Left ventricle myocardium inferior (tissue), 1 donor: ENCODE measurements at regions not wholly inside any gene's neighbourhood (a gene's known extent, or its start where the extent isn't known, plus 50 kb on each side); places are given as distances from the start of the nearest gene placed in this dataset.
"Not testable (repeated sequence)": the region's sequence is repeated elsewhere in the genome, so short reads cannot be mapped to it uniquely, and the experiment has no call there.

Experiments used
- DNase-seq: peaks from one replicate; pipeline ENCODE4 v3.0.0-alpha.2; 2020
- H3K27ac ChIP-seq: fragments of 200-600 bp; replicated peaks from 2 replicates; pipeline ENCODE4 v1.8.0; 2021
- H3K27me3 ChIP-seq: fragments of 200-600 bp; 2 replicates; pipeline ENCODE4 v1.8.0; 2021; ENCODE audit warnings: low read depth
- H3K36me3 ChIP-seq: fragments of 200-600 bp; 2 replicates; pipeline ENCODE4 v1.8.0; 2021
- H3K4me1 ChIP-seq: fragments of 200-600 bp; 2 replicates; pipeline ENCODE4 v1.8.0; 2021
- H3K4me3 ChIP-seq: fragments of 200-600 bp; 2 replicates; pipeline ENCODE4 v1.8.0; 2021; ENCODE audit warnings: mild to moderate bottlenecking, moderate library complexity
- H3K9me3 ChIP-seq: fragments of 200-600 bp; replicated peaks from 2 replicates; pipeline ENCODE4 v1.8.0; 2021
- CTCF ChIP-seq: fragments of 200-600 bp; IDR thresholded peaks from 2 replicates; pipeline ENCODE4 v1.8.0; 2021; ENCODE audit warnings: antibody characterized with exemption, mild to moderate bottlenecking, borderline replicate concordance
- intact Hi-C: fragments of 100-400 bp; cut with micrococcal nuclease; formaldehyde crosslinking; loops from one replicate; pipeline ENCODE4 v1.11.0; 2022
- donor health status: DM: no; HTN: yes; CAD: no; lungs with severe emphysema.

- Histone ChIP-seq H3K27ac (no peak overlapping the region), H3K36me3 (no peaks in the 10 kb centered on the region), H3K9me3 (no peaks in the 10 kb centered on the region), H3K4me3 (no peak overlapping the region), H3K27me3 (no peaks in the 10 kb centered on the region), H3K4me1 (no peaks in the 10 kb centered on the region)
- TF ChIP-seq CTCF = no peak
- intact Hi-C loops = no loop called here
- DNase-seq = no peak
Measured at GRCh38 chr2:200107514-200108217, 152.3 kb downstream of the MAIP1 start.

GRCh38 chr2:200109421-200109820, 154.0 kb downstream of the MAIP1 start:
- H3K27me3 ChIP-seq = peaks cover 4% of the 10 kb centered on the region
- no peaks in the 10 kb centered on the region for H3K36me3 ChIP-seq
- no peak overlapping the region for H3K4me3 ChIP-seq
- TF ChIP-seq CTCF = no peak
- no peak for DNase-seq
- no peaks in the 10 kb centered on the region for H3K4me1 ChIP-seq
- no peaks in the 10 kb centered on the region for H3K9me3 ChIP-seq
- no peak overlapping the region for H3K27ac ChIP-seq
- intact Hi-C loops = no loop called here

GRCh38 chr2:200110381-200110780, 155.0 kb downstream of the MAIP1 start:
- Histone ChIP-seq H3K36me3 (no peaks in the 10 kb centered on the region), H3K4me3 (no peak overlapping the region), H3K27me3 (peaks cover 4% of the 10 kb centered on the region), H3K27ac (no peak overlapping the region), H3K9me3 (no peaks in the 10 kb centered on the region), H3K4me1 (no peaks in the 10 kb centered on the region)
- TF ChIP-seq CTCF = no peak
- intact Hi-C loops = no loop called here
- no peak for DNase-seq

GRCh38 chr2:200113016-200113799, 157.8 kb downstream of the MAIP1 start:
- DNase-seq, H3K27me3 ChIP-seq, intact Hi-C loops, H3K9me3 ChIP-seq, H3K4me3 ChIP-seq, H3K27ac ChIP-seq, H3K36me3 ChIP-seq, H3K4me1 ChIP-seq: not testable (repeated sequence)

GRCh38 chr2:200119236-200119635, 163.9 kb downstream of the MAIP1 start:
- Histone ChIP-seq H3K36me3 (no peaks in the 10 kb centered on the region), H3K9me3 (peaks cover 3% of the 10 kb centered on the region), H3K27ac (no peak overlapping the region), H3K27me3 (peaks cover 3% of the 10 kb centered on the region), H3K4me3 (no peak overlapping the region), H3K4me1 (no peaks in the 10 kb centered on the region)
- DNase-seq = no peak
- no peak for TF ChIP-seq CTCF
- intact Hi-C loops = no loop called here

GRCh38 chr2:200121931-200122330, 166.5 kb downstream of the MAIP1 start:
- H3K4me1 ChIP-seq = no peaks in the 10 kb centered on the region
- intact Hi-C loops = no loop called here
- no peak for TF ChIP-seq CTCF
- H3K27ac ChIP-seq = no peak overlapping the region
- H3K9me3 ChIP-seq = peaks cover 3% of the 10 kb centered on the region
- H3K27me3 ChIP-seq = peaks cover 3% of the 10 kb centered on the region
- no peak for DNase-seq
- H3K4me3 ChIP-seq = no peak overlapping the region
- H3K36me3 ChIP-seq = no peaks in the 10 kb centered on the region
